ENCODE measurements at regions not wholly inside any gene's neighbourhood (a gene's known extent, or its start where the extent isn't known, plus 50 kb on each side); places are given as distances from the start of the nearest gene placed in this dataset.

DNA sequence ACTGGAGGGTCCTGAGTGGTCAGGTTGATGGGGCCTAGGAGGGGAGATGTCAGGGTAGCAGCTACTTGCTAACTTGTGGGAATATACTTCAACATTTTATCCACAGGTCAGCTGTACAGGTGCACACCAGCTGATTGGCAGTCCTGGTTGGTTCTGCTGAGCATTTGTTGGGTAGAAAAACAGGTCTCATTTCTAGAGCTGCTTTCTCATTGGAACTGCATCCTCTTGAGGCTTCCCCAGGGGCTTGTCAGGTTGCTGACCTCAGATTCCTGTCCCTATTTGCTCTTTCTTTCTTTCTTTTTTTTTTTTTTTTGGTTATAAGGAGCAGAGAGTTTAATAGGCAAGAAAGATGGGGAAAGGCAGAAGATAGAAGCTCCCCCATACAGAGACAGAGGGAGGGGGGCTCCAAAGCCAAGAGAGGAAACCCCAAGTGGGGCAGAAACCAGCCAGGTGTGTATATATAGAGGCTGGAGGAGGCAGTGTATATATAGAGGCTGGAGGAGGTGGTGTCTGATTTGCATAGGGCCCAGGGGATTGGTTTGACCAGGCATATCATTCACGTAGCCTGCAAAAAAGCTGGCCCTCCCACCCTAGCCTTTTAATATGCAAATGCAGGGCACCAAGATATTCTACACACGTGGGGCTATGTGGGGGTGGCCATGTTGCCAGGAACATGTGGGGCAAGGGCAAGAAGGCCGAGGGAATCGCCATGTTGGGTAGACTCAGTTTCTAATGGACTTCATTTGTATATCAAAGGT lies 57.3 kb upstream of the STUM start:
- Histone ChIP-seq H3K9ac (no peak overlapping the region), H3K4me1 (ENCODE audit: control insufficient read depth in 1 of 2, insufficient read depth in 2 of 2, low read depth in 1 of 2, low read length in 1 of 2) (peaks cover 0 to 2% of the 10 kb centered on the region in 2 experiments; a peak in 1 of 4 replicates), H3K4me2 (no peak overlapping the region), H3K27me3 (ENCODE audit: insufficient read depth) (peaks cover 8% of the 10 kb centered on the region; the same call in 1 of the 2 replicates), H3K9me3 (no peaks in the 10 kb centered on the region), H3K79me2 (ENCODE audit: insufficient read depth) (no peaks in the 10 kb centered on the region), H3K27ac (ENCODE audit: low read depth in 2 of 2, low read length in 1 of 2) (no peak overlapping the region), H3K9me2 (no peaks in the 10 kb centered on the region), H3K36me3 (replicated peaks in 1 of 2; ENCODE audit: control insufficient read depth in 1 of 2, insufficient read depth in 2 of 2, low read length in 1 of 2) (no peaks in the 10 kb centered on the region), H3F3A (replicated peaks; ENCODE audit: insufficient read depth) (no peaks in the 10 kb centered on the region), H2AFZ (ENCODE audit: low read depth) (no peak overlapping the region), H4K20me1 (ENCODE audit: insufficient read depth) (no peaks in the 10 kb centered on the region), H3K4me3 (ENCODE audit: low read depth in 2 of 2, low read length in 1 of 2) (no peak overlapping the region)
- 39% methylated on average over 4 of the region's 4 CpGs for WGBS (ENCODE audit: low lambda C conversion rate)
- no peak for DNase-seq
- POLR2A ChIA-PET: no interaction called here
- CTCF ChIA-PET: interaction anchor here (1.5 kb wide), 1 partner anchor 56 kb away, joined by 8 read pairs; the partner anchor contains the start of gene STUM
- TF ChIP-seq CHD2 (IDR thresholded peaks at IDR 0.05; ENCODE audit: low read length, partially characterized antibody) (no peak), RAD21 (IDR thresholded peaks at IDR 0.05; ENCODE audit: low read length) (no peak), GATA2 (CRISPR knock-in tag; IDR thresholded peaks at IDR 0.05) (no peak), MEF2A (IDR thresholded peaks at IDR 0.05; ENCODE audit: borderline replicate concordance, low read depth) (no peak), NRF1 (IDR thresholded peaks at IDR 0.05; ENCODE audit: low read depth, low read length) (no peak), FOXJ3 (CRISPR knock-in tag; IDR thresholded peaks at IDR 0.05) (no peak), TCF12 (IDR thresholded peaks at IDR 0.05) (no peak), TEAD4 (IDR thresholded peaks at IDR 0.05; ENCODE audit: borderline replicate concordance, insufficient read depth) (no peak), JUND (IDR thresholded peaks at IDR 0.05) (no peak), ELF1 (IDR thresholded peaks at IDR 0.05) (no peak), NFIC (IDR thresholded peaks at IDR 0.05; ENCODE audit: borderline replicate concordance) (no peak), REST (IDR thresholded peaks at IDR 0.05; ENCODE audit: low read depth, low read length) (no peak), MXI1 (IDR thresholded peaks at IDR 0.05; ENCODE audit: low read depth, low read length) (no peak)

DNA sequence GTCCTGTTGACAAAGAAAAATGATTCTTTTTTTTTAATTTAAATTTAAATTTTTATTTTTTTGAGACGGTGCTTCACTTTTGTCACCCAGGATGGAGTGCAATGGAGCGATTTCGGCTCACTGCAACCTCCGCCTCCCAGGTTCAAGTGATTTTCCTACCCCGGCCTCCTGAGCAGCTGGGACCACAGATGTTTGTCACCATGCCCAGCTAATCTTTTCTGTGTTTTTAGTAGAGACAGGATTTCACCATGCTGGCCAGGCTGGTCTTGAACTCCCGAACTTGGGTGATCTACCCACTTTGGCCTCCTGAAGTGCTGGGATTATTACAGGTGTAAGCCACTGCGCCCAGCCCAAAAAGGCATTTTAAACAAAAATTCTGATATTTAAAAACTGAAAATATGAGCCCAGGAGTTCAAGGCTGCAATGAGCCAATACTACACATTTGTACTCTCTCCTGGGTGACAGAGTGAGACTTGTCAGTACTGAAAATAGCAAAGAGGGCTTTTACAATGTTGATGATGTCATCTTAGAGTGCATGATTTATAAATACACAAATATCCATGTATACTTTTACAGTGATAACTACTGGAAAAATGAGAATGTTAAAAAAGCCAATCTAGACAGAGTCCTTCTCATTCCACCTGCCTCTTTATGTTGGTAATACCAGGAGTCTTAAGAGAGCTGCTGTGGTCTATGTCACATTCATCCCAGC lies 56.0 kb upstream of the STUM start:
- WGBS (ENCODE audit: low lambda C conversion rate): 62% methylated on average over 7 of the region's 7 CpGs
- no peaks in the 10 kb centered on the region for H3K9me3 ChIP-seq
- H3K4me2 ChIP-seq: no peak overlapping the region
- peaks cover 8% of the 10 kb centered on the region; the same call in 1 of the 2 replicates for H3K27me3 ChIP-seq (ENCODE audit: insufficient read depth)
- H3K4me3 ChIP-seq (ENCODE audit: low read depth in 2 of 2, low read length in 1 of 2): no peak overlapping the region
- H3K9ac ChIP-seq: no peak overlapping the region
- H3K36me3 ChIP-seq (replicated peaks in 1 of 2; ENCODE audit: control insufficient read depth in 1 of 2, insufficient read depth in 2 of 2, low read length in 1 of 2): no peaks in the 10 kb centered on the region
- no peaks in the 10 kb centered on the region for H3K9me2 ChIP-seq
- no peaks in the 10 kb centered on the region for H3K79me2 ChIP-seq (ENCODE audit: insufficient read depth)
- no peaks in the 10 kb centered on the region for H4K20me1 ChIP-seq (ENCODE audit: insufficient read depth)
- no peak overlapping the region for H3K27ac ChIP-seq (ENCODE audit: low read depth in 2 of 2, low read length in 1 of 2)
- no peak for DNase-seq
- no peak overlapping the region for H2AFZ ChIP-seq (ENCODE audit: low read depth)
- POLR2A ChIA-PET: interaction anchor here (0.6 kb wide), 1 partner anchor 46 kb away, joined by 4 read pairs; no protein-coding TSS in a partner anchor
- CTCF ChIA-PET: no interaction called here
- H3F3A ChIP-seq (replicated peaks; ENCODE audit: insufficient read depth): no peaks in the 10 kb centered on the region
- peaks cover 0 to 11% of the 10 kb centered on the region in 2 experiments; a peak in 1 of 4 replicates for H3K4me1 ChIP-seq (ENCODE audit: control insufficient read depth in 1 of 2, insufficient read depth in 2 of 2, low read depth in 1 of 2, low read length in 1 of 2)
- TF ChIP-seq SIN3A (IDR thresholded peaks at IDR 0.05; ENCODE audit: borderline replicate concordance, low read depth, low read length): no peak
- no peak for TF ChIP-seq GATA2 (CRISPR knock-in tag; IDR thresholded peaks at IDR 0.05)
- no peak for TF ChIP-seq GABPA (IDR thresholded peaks at IDR 0.05; ENCODE audit: low read depth)
- TF ChIP-seq YY1 (IDR thresholded peaks at IDR 0.05; ENCODE audit: low read depth): no peak
- TF ChIP-seq, protein P1, sequence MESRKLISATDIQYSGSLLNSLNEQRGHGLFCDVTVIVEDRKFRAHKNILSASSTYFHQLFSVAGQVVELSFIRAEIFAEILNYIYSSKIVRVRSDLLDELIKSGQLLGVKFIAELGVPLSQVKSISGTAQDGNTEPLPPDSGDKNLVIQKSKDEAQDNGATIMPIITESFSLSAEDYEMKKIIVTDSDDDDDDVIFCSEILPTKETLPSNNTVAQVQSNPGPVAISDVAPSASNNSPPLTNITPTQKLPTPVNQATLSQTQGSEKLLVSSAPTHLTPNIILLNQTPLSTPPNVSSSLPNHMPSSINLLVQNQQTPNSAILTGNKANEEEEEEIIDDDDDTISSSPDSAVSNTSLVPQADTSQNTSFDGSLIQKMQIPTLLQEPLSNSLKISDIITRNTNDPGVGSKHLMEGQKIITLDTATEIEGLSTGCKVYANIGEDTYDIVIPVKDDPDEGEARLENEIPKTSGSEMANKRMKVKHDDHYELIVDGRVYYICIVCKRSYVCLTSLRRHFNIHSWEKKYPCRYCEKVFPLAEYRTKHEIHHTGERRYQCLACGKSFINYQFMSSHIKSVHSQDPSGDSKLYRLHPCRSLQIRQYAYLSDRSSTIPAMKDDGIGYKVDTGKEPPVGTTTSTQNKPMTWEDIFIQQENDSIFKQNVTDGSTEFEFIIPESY (IDR thresholded peaks at IDR 0.05; ENCODE audit: borderline replicate concordance, low read depth): no peak
- TF ChIP-seq, protein P2, sequence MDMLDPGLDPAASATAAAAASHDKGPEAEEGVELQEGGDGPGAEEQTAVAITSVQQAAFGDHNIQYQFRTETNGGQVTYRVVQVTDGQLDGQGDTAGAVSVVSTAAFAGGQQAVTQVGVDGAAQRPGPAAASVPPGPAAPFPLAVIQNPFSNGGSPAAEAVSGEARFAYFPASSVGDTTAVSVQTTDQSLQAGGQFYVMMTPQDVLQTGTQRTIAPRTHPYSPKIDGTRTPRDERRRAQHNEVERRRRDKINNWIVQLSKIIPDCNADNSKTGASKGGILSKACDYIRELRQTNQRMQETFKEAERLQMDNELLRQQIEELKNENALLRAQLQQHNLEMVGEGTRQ (IDR thresholded peaks at IDR 0.05; ENCODE audit: borderline replicate concordance, low read depth, low read length): no peak
- TF ChIP-seq PBX3 (IDR thresholded peaks at IDR 0.05): no peak
- no peak for TF ChIP-seq MXI1 (IDR thresholded peaks at IDR 0.05; ENCODE audit: low read depth, low read length)
- TF ChIP-seq RFX5 (IDR thresholded peaks at IDR 0.05; ENCODE audit: low read length): no peak
- TF ChIP-seq TCF12 (IDR thresholded peaks at IDR 0.05): no peak
